B cell (primary cell): ENCODE measurements at regions not wholly inside any gene's neighbourhood (a gene's known extent, or its start where the extent isn't known, plus 50 kb on each side); places are given as distances from the start of the nearest gene placed in this dataset.

Experiments
- ATAC-seq: fragments of 200-7000 bp; cut with Tn5 transposase; one replicate; pipeline ENCODE4 v1.10.0; 2021; ENCODE audit warnings: low read depth, mild to moderate bottlenecking, moderate number of reproducible peaks, moderate library complexity
- CTCF ChIA-PET: fragments of 350-600 bp; sonication (Branson Sonifier 250); formaldehyde crosslinking; loops from one replicate; lab custom pipeline; 2021; ENCODE audit warnings: antibody characterized with exemption, inconsistent platforms; lab: Charles Lee
- POLR2A ChIA-PET: fragments of 350-600 bp; sonication (Branson Sonifier 250); formaldehyde crosslinking; loops from one replicate; lab custom pipeline; 2021; ENCODE audit warnings: antibody characterized with exemption; lab: Charles Lee
- DNase-seq: peaks from one replicate; pipeline ENCODE4 v3.0.0; 2013
- H2AFZ ChIP-seq: 2 replicates; pipeline ENCODE4 v1.6.1; 2012; ENCODE audit warnings: mild to moderate bottlenecking, low read depth, low read length; ENCODE audit not compliant: insufficient read depth, poor library complexity, severe bottlenecking
- H3K27ac ChIP-seq, 2 donors: 1 replicate in 1 of 2; 2 replicates in 1 of 2; pipeline ENCODE4 v1.5.1; 2012 to 2013; ENCODE audit warnings: low read length in 2 of 2, mild to moderate bottlenecking in 2 of 2, moderate library complexity in 1 of 2
- H3K27me3 ChIP-seq, 4 experiments: fragments of 200-600 bp in 1 of 4; sonication (generic) in 1 of 4; replicated peaks in 1 of 4; 1 replicate in 2 of 4; 2 replicates in 2 of 4; pipeline versions ENCODE4 v1.6.1 to v1.7.0; 2013 to 2016; ENCODE audit warnings: low read length in 3 of 4, mild to moderate bottlenecking in 2 of 4, mixed read lengths in 1 of 4, moderate library complexity in 1 of 4; ENCODE audit not compliant: insufficient read depth in 4 of 4, control insufficient read depth in 3 of 4; ENCODE audit errors: control extremely low read depth in 1 of 4
- H3K36me3 ChIP-seq, 2 experiments: replicated peaks in 1 of 2; 1 replicate in 1 of 2; 2 replicates in 1 of 2; pipeline versions ENCODE4 v1.6.1 to v1.7.1; 2013; ENCODE audit warnings: low read length in 1 of 2; ENCODE audit not compliant: insufficient read depth in 2 of 2, control insufficient read depth in 1 of 2; ENCODE audit errors: control extremely low read depth in 1 of 2, extremely low read depth in 1 of 2
- H3K4me1 ChIP-seq, 2 donors: fragments of 200-600 bp in 1 of 2; sonication (generic) in 1 of 2; 1 replicate in 1 of 2; 2 replicates in 1 of 2; pipeline versions ENCODE4 v1.5.1 to v1.6.1; 2013 to 2017; ENCODE audit warnings: low read length in 2 of 2; ENCODE audit not compliant: control insufficient read depth in 2 of 2, insufficient read depth in 2 of 2
- H3K4me2 ChIP-seq: replicated peaks from 2 replicates; pipeline ENCODE3; 2012; ENCODE audit warnings: mild to moderate bottlenecking, low read depth, low read length; ENCODE audit not compliant: poor library complexity, severe bottlenecking
- H3K4me3 ChIP-seq, 5 experiments: fragments of 200-600 bp in 1 of 5; sonication (generic) in 1 of 5; 1 replicate in 3 of 5; 2 replicates in 2 of 5; pipeline versions ENCODE4 v1.5.1 to v1.7.0; 2011 to 2016; ENCODE audit warnings: low read length in 4 of 5, mild to moderate bottlenecking in 4 of 5, low read depth in 2 of 5, control low read depth in 1 of 5, moderate library complexity in 1 of 5; ENCODE audit not compliant: insufficient read depth in 1 of 5; ENCODE audit errors: control extremely low read depth in 1 of 5, extremely low read depth in 1 of 5
- H3K79me2 ChIP-seq: fragments of 200-600 bp; sonication (generic); one replicate; pipeline ENCODE4 v1.6.0; 2016; ENCODE audit warnings: low read length; ENCODE audit not compliant: control insufficient read depth, insufficient read depth
- H3K9ac ChIP-seq: fragments of 200-600 bp; sonication (generic); 2 replicates; pipeline ENCODE4 v1.6.1; 2017; ENCODE audit warnings: mild to moderate bottlenecking, low read length, moderate library complexity
- H3K9me3 ChIP-seq, 3 donors: one replicate each; pipeline versions ENCODE4 v1.6.1 to v1.7.1; 2013; ENCODE audit warnings: low read length in 2 of 3; ENCODE audit not compliant: control insufficient read depth in 2 of 3, insufficient read depth in 1 of 3; ENCODE audit errors: control extremely low read depth in 1 of 3
- H4K20me1 ChIP-seq: 2 replicates; pipeline ENCODE4 v1.6.0; 2012; ENCODE audit warnings: mild to moderate bottlenecking, low read length; ENCODE audit not compliant: insufficient read depth, control insufficient read depth, poor library complexity, severe bottlenecking
- H3K27ac Mint-ChIP-seq: one replicate; pipeline ENCODE4 v1.8.0; 2021; ENCODE audit warnings: mixed read lengths
- H3K27me3 Mint-ChIP-seq: one replicate; pipeline ENCODE4 v1.8.0; 2021; ENCODE audit warnings: mixed read lengths
- H3K4me1 Mint-ChIP-seq: one replicate; pipeline ENCODE4 v1.8.0; 2021; ENCODE audit warnings: mixed read lengths
- H3K4me3 Mint-ChIP-seq: one replicate; pipeline ENCODE4 v1.8.0; 2021; ENCODE audit warnings: mixed read lengths
- H3K9me3 Mint-ChIP-seq: one replicate; pipeline ENCODE4 v1.8.0; 2022; ENCODE audit warnings: mixed read lengths; ENCODE audit not compliant: insufficient read depth
- CTCF ChIP-seq: fragments of 200-600 bp; IDR thresholded peaks from one replicate; pipeline ENCODE4 v1.8.0; 2022; ENCODE audit warnings: antibody characterized with exemption, mild to moderate bottlenecking
- EZH2 ChIP-seq: IDR thresholded peaks from 2 replicates; pipeline ENCODE4 v1.6.1; 2012; ENCODE audit warnings: borderline replicate concordance, low read depth, mild to moderate bottlenecking, moderate library complexity, low read length; ENCODE audit not compliant: insufficient read depth, poor library complexity, severe bottlenecking
- WGBS: methylation state at CpG from one replicate; pipeline ENCODE4 v1.1.5; 2013; ENCODE audit warnings: missing lambda C conversion rate; ENCODE audit not compliant: insufficient coverage; 5-methylcytosine and 5-hydroxymethylcytosine counted together
- intact Hi-C: fragments of 100-400 bp; cut with micrococcal nuclease; formaldehyde crosslinking; loops from one replicate; pipeline ENCODE4 v1.10.0; 2022

- Histone ChIP-seq H3K4me1 (no peaks in the 10 kb centered on the region), H4K20me1 (no peaks in the 10 kb centered on the region), H3K4me3 (no peak overlapping the region), H3K9me3 (peaks cover 0 to 21% (median 0%) of the 10 kb centered on the region in 3 donors), H3K27ac (no peak overlapping the region), H3K27me3 (peaks cover 0 to 18% (median 0%) of the 10 kb centered on the region in 4 experiments), H3K36me3 (no peaks in the 10 kb centered on the region), H3K79me2 (no peaks in the 10 kb centered on the region), H3K9ac (no peak overlapping the region), H2AFZ (no peak overlapping the region), H3K4me2 (no peak overlapping the region)
- no peak for DNase-seq
- Mint-ChIP-seq H3K9me3 (no peaks in the 10 kb centered on the region), H3K4me1 (no peaks in the 10 kb centered on the region), H3K4me3 (no peak overlapping the region), H3K27me3 (peaks cover 8% of the 10 kb centered on the region), H3K27ac (no peak overlapping the region)
- 82% methylated on average over 5 of the region's 5 CpGs for WGBS
- intact Hi-C loops = no loop called here
- no peak for TF ChIP-seq CTCF
- TF ChIP-seq EZH2 = no peak
- ATAC-seq = no peak
- CTCF ChIA-PET = interaction anchor here (0.9 to 1.4 kb wide), 2 partner anchors 9 to 1549 kb away, joined by 3 to 4 read pairs; no protein-coding TSS in a partner anchor
- POLR2A ChIA-PET = no interaction called here
Measured at GRCh38 chr19:30672926-30673325, 300.7 kb downstream of the ZNF536 start.

GRCh38 chr19:30671622-30672051 is 299.5 kb downstream of the ZNF536 start:
- Mint-ChIP-seq H3K27ac (no peak overlapping the region), H3K4me3 (no peak overlapping the region), H3K4me1 (no peaks in the 10 kb centered on the region), H3K27me3 (peaks cover 8% of the 10 kb centered on the region), H3K9me3 (no peaks in the 10 kb centered on the region)
- Histone ChIP-seq H3K27ac (no peak overlapping the region), H3K9me3 (peaks cover 0 to 18% (median 0%) of the 10 kb centered on the region in 3 donors), H3K4me1 (no peaks in the 10 kb centered on the region), H4K20me1 (no peaks in the 10 kb centered on the region), H3K79me2 (no peaks in the 10 kb centered on the region), H2AFZ (no peak overlapping the region), H3K9ac (no peak overlapping the region), H3K4me2 (no peak overlapping the region), H3K4me3 (no peak overlapping the region), H3K36me3 (no peaks in the 10 kb centered on the region), H3K27me3 (peaks cover 0 to 21% (median 0%) of the 10 kb centered on the region in 4 experiments)
- no peak for TF ChIP-seq EZH2
- POLR2A ChIA-PET = no interaction called here
- 97% methylated on average over 9 of the region's 9 CpGs for WGBS
- intact Hi-C loops = no loop called here
- ATAC-seq = no peak
- CTCF ChIA-PET = interaction anchor here (1.4 kb wide), 1 partner anchor 10 kb away, joined by 4 read pairs; no protein-coding TSS in a partner anchor
- no peak for DNase-seq
